ENCODE measurements at regions not wholly inside any gene's neighbourhood (a gene's known extent, or its start where the extent isn't known, plus 50 kb on each side); places are given as distances from the start of the nearest gene placed in this dataset.

GRCh38 chr2:223494496-223494895 lies 107.7 kb downstream of the SCG2 start:
- Histone ChIP-seq H3K79me2 (ENCODE audit: insufficient read depth, low read length) (no peaks in the 10 kb centered on the region), H3K56ac (ENCODE audit: insufficient read length, low read depth, low read length) (no peak overlapping the region), H2BK15ac (ENCODE audit: low read depth, low read length) (no peak overlapping the region), H4K91ac (ENCODE audit: insufficient read length, low read depth, low read length) (no peak overlapping the region), H2BK20ac (ENCODE audit: low read depth, low read length, poor library complexity, severe bottlenecking) (no peak overlapping the region), H2BK12ac (ENCODE audit: insufficient read length, low read depth, low read length) (no peak overlapping the region), H2AK5ac (ENCODE audit: insufficient read length, low read length) (no peak overlapping the region), H3K14ac (ENCODE audit: insufficient read depth, low read length) (no peak overlapping the region), H3K23me2 (ENCODE audit: insufficient read length, low read depth, low read length, poor library complexity, severe bottlenecking) (no peaks in the 10 kb centered on the region), H4K8ac (replicated peaks; ENCODE audit: insufficient read length, low read depth, low read length) (no peak overlapping the region), H3T11ph (ENCODE audit: low read length) (no peak overlapping the region), H3K18ac (ENCODE audit: insufficient read length, low read depth, low read length) (no peak overlapping the region), H2BK5ac (ENCODE audit: insufficient read length, low read length) (no peak overlapping the region), H4K20me1 (ENCODE audit: control insufficient read depth, insufficient read depth, insufficient read length) (no peaks in the 10 kb centered on the region), H3K27me3 (ENCODE audit: insufficient read depth, low read length) (no peaks in the 10 kb centered on the region), H3K4me2 (ENCODE audit: insufficient read depth, insufficient read length, low read length) (no peak overlapping the region), H3K9ac (ENCODE audit: extremely low read depth, insufficient read length, low read length) (no peak overlapping the region), H3K4ac (ENCODE audit: low read depth, low read length) (no peak overlapping the region), H2AFZ (ENCODE audit: low read length) (no peak overlapping the region), H3K4me1 (ENCODE audit: insufficient read depth, low read length) (no peaks in the 10 kb centered on the region), H3K79me1 (ENCODE audit: insufficient read depth, low read depth, low read length, poor library complexity, severe bottlenecking) (no peaks in the 10 kb centered on the region), H2BK120ac (ENCODE audit: low read depth, low read length, poor library complexity, severe bottlenecking) (no peak overlapping the region), H3K23ac (ENCODE audit: insufficient read length, low read depth, low read length) (no peak overlapping the region), H3K27ac (ENCODE audit: insufficient read length, low read depth, low read length) (no peak overlapping the region), H3K9me3 (ENCODE audit: control insufficient read depth, low read depth, low read length) (no peaks in the 10 kb centered on the region), H4K5ac (ENCODE audit: insufficient read length, low read depth, low read length) (no peak overlapping the region)
- peaks cover 13% of the 10 kb centered on the region for H3K27me3 Mint-ChIP-seq (ENCODE audit: low read depth)
- WGBS (ENCODE audit: extremely low coverage, insufficient read length, low lambda C conversion rate): no CpG with 5 or more reads among the region's 2 CpGs
- no peak for TF ChIP-seq CTCF (conservative IDR thresholded peaks at IDR 0.05)
- DNase-seq: no peak
- no peak overlapping the region for H3K4me3 Mint-ChIP-seq
- no peaks in the 10 kb centered on the region; a peak in 1 of 7 replicates for H3K36me3 Mint-ChIP-seq (ENCODE audit: insufficient read depth in 1 of 3, low read depth in 3 of 3)
- H3K27ac Mint-ChIP-seq: no peak overlapping the region
- no peaks in the 10 kb centered on the region for H3K4me1 Mint-ChIP-seq
- peaks cover 0 to 2% of the 10 kb centered on the region in 2 experiments; a peak in 3 of 5 replicates for H3K9me3 Mint-ChIP-seq

Measured in H9 (cell line).